HCT116 (cell line): ENCODE measurements at regions not wholly inside any gene's neighbourhood (a gene's known extent, or its start where the extent isn't known, plus 50 kb on each side); places are given as distances from the start of the nearest gene placed in this dataset.

Experiments
- ATAC-seq: fragments of 200-7000 bp; cut with Tn5 transposase; 2 replicates; pipeline ENCODE4 v1.9.1; 2020; ENCODE audit warnings: mild to moderate bottlenecking, moderate library complexity
- BruUV-seq: library from RNA; stranded (reverse); fragments of 400-500 nt; replicated peaks from 2 replicates; lab custom pipeline; 2021; lab: Mats Ljungman, UMichigan
- CTCF ChIA-PET: fragments of 300-600 bp; sonication (Branson Sonifier 250); formaldehyde crosslinking; loops from one replicate; lab custom pipeline; 2021; ENCODE audit warnings: antibody characterized with exemption; lab: Charles Lee
- POLR2A ChIA-PET: fragments of 300-600, 350-600 bp; sonication (Branson Sonifier 250); formaldehyde crosslinking; loops from one replicate; lab custom pipeline; 2021; ENCODE audit warnings: antibody characterized with exemption; lab: Charles Lee
- RAD21 ChIA-PET, 2 experiments: fragments of 300-600 bp; sonication (Branson Sonifier 250); formaldehyde crosslinking; loops; one replicate each; lab custom pipeline; 2023; ENCODE audit warnings: low total read pairs in 2 of 2; ENCODE audit not compliant: uncharacterized antibody in 2 of 2, unreplicated experiment in 2 of 2, low non-redundant PET in 1 of 2; lab: Charles Lee
- DNase-seq: peaks from one replicate; pipeline ENCODE4 v3.0.0-alpha.2; 2010; ENCODE audit warnings: low read depth, low spot score
- H2AFZ ChIP-seq: fragments of 200-600 bp; shearing (Covaris generic), sonication (generic); 2 replicates; pipeline ENCODE4 v1.6.1; 2017; ENCODE audit warnings: low read depth, mixed run types, mixed read lengths, antibody characterized with exemption, low read length; ENCODE audit not compliant: poor library complexity, severe bottlenecking
- H3K27ac ChIP-seq: 2 replicates; pipeline ENCODE4 v1.5.1; 2012; ENCODE audit warnings: low read depth, low read length
- H3K27me3 ChIP-seq: fragments of 200-600 bp; sonication (generic); 2 replicates; pipeline ENCODE4 v1.6.1; 2016; ENCODE audit warnings: mixed run types, low read length, mixed read lengths; ENCODE audit not compliant: insufficient read depth
- H3K36me3 ChIP-seq, 2 experiments: fragments of 200-500 bp in 1 of 2; fragments of 200-600 bp in 1 of 2; sonication (Bioruptor generic) in 1 of 2; sonication (generic) in 1 of 2; 2 replicates each; pipeline versions ENCODE4 v1.5.1 to v1.6.1; 2014 to 2016; ENCODE audit warnings: low read length in 2 of 2, inconsistent platforms in 1 of 2, mixed read lengths in 1 of 2, mixed run types in 1 of 2; ENCODE audit not compliant: insufficient read depth in 2 of 2, control insufficient read depth in 1 of 2
- H3K4me1 ChIP-seq, 2 experiments: fragments of 200-600 bp in 1 of 2; sonication (generic) in 1 of 2; 2 replicates each; pipeline versions ENCODE4 v1.5.1 to v1.6.1; 2012 to 2017; ENCODE audit warnings: low read length in 2 of 2, inconsistent platforms in 1 of 2, mild to moderate bottlenecking in 1 of 2, mixed read lengths in 1 of 2, mixed run types in 1 of 2, moderate library complexity in 1 of 2; ENCODE audit not compliant: insufficient read depth in 2 of 2, control insufficient read depth in 1 of 2
- H3K4me2 ChIP-seq: fragments of 200-600 bp; sonication (generic); 2 replicates; pipeline ENCODE4 v1.6.1; 2017; ENCODE audit warnings: mixed run types, low read length, mixed read lengths
- H3K4me3 ChIP-seq, 2 experiments: fragments of 200-600 bp in 1 of 2; sonication (generic) in 1 of 2; replicated peaks in 1 of 2; 2 replicates each; pipeline ENCODE4 v1.5.1; 2011 to 2016; ENCODE audit warnings: low read length in 2 of 2, control low read depth in 1 of 2, low read depth in 1 of 2, mild to moderate bottlenecking in 1 of 2, mixed read lengths in 1 of 2, mixed run types in 1 of 2
- H3K79me2 ChIP-seq: fragments of 200-600 bp; sonication (generic); 2 replicates; pipeline ENCODE4 v1.6.1; 2017; ENCODE audit warnings: mild to moderate bottlenecking, mixed run types, low read length, moderate library complexity, mixed read lengths; ENCODE audit not compliant: insufficient read depth
- H3K9ac ChIP-seq: fragments of 200-600 bp; sonication (generic); 2 replicates; pipeline ENCODE4 v1.6.1; 2016; ENCODE audit warnings: low read length, mixed read lengths
- H3K9me2 ChIP-seq: fragments of 200-600 bp; sonication (generic), shearing (Covaris generic); 2 replicates; pipeline ENCODE4 v1.6.1; 2017; ENCODE audit warnings: mixed run types, mild to moderate bottlenecking, moderate library complexity; ENCODE audit not compliant: insufficient read depth
- H3K9me3 ChIP-seq, 2 experiments: fragments of 200-500 bp in 1 of 2; fragments of 200-600 bp in 1 of 2; sonication (Bioruptor generic) in 1 of 2; sonication (generic) in 1 of 2; 2 replicates each; pipeline ENCODE4 v1.6.1; 2014 to 2017; ENCODE audit warnings: low read length in 2 of 2, mixed read lengths in 2 of 2, inconsistent platforms in 1 of 2, low read depth in 1 of 2, mild to moderate bottlenecking in 1 of 2, mixed run types in 1 of 2, moderate library complexity in 1 of 2; ENCODE audit not compliant: control insufficient read depth in 1 of 2, insufficient read depth in 1 of 2
- H4K20me1 ChIP-seq: fragments of 200-600 bp; sonication (generic), shearing (Covaris generic); 2 replicates; pipeline ENCODE4 v1.6.1; 2017; ENCODE audit warnings: mixed run types, mild to moderate bottlenecking, moderate library complexity; ENCODE audit not compliant: insufficient read depth
- CBX3 ChIP-seq: IDR thresholded peaks from 2 replicates; pipeline ENCODE4 v1.6.1; 2012; ENCODE audit warnings: low read depth
- CEBPB ChIP-seq: IDR thresholded peaks from 2 replicates; pipeline ENCODE4 v1.6.1; 2012; ENCODE audit warnings: low read depth
- CTCF ChIP-seq, 3 experiments: fragments of 200-600 bp in 1 of 3; sonication (generic) in 1 of 3; IDR thresholded peaks in 2 of 3; conservative IDR thresholded peaks in 1 of 3; 2 replicates each; pipeline ENCODE4 v1.5.1; 2012 to 2017; ENCODE audit warnings: low read depth in 2 of 3, low read length in 2 of 3, antibody characterized with exemption in 1 of 3, borderline replicate concordance in 1 of 3, control low read depth in 1 of 3, mild to moderate bottlenecking in 1 of 3, mixed read lengths in 1 of 3, mixed run types in 1 of 3, moderate library complexity in 1 of 3; ENCODE audit not compliant: insufficient read depth in 1 of 3
- EGR1 ChIP-seq: IDR thresholded peaks from 2 replicates; pipeline ENCODE4 v1.6.1; 2012; ENCODE audit warnings: low read depth
- ELF1 ChIP-seq: IDR thresholded peaks from 2 replicates; pipeline ENCODE4 v1.6.1; 2012; ENCODE audit warnings: low read depth, borderline replicate concordance
- EZH2 ChIP-seq: fragments of 200-600 bp; sonication (generic); IDR thresholded peaks from 2 replicates; pipeline ENCODE4 v1.6.1; 2017; ENCODE audit warnings: antibody characterized with exemption, mixed run types
- EZH2phosphoT487 ChIP-seq: fragments of 200-600 bp; IDR thresholded peaks from 2 replicates; pipeline ENCODE4 v1.6.1; 2018; ENCODE audit warnings: antibody characterized with exemption, borderline replicate concordance
- MAX ChIP-seq: IDR thresholded peaks from 2 replicates; pipeline ENCODE4 v1.6.1; 2012
- POLR2A ChIP-seq: IDR thresholded peaks from 2 replicates; pipeline ENCODE4 v1.7.0; 2011; ENCODE audit warnings: borderline replicate concordance; ENCODE audit not compliant: insufficient read depth, insufficient read length; ENCODE audit errors: extremely low read depth
- RAD21 ChIP-seq: IDR thresholded peaks from 2 replicates; pipeline ENCODE4 v1.6.1; 2012; ENCODE audit warnings: low read depth, mild to moderate bottlenecking
- REST ChIP-seq: IDR thresholded peaks from 2 replicates; pipeline ENCODE4 v1.6.1; 2012; ENCODE audit warnings: low read depth
- SIN3A ChIP-seq: IDR thresholded peaks from 2 replicates; pipeline ENCODE4 v1.6.1; 2012; ENCODE audit warnings: low read depth
- SP1 ChIP-seq: IDR thresholded peaks from 2 replicates; pipeline ENCODE4 v1.6.1; 2012; ENCODE audit warnings: low read depth
- SRF ChIP-seq: IDR thresholded peaks from 2 replicates; pipeline ENCODE4 v1.6.1; 2012; ENCODE audit warnings: low read depth
- TCF7L2 ChIP-seq: IDR thresholded peaks from 2 replicates; pipeline ENCODE4 v1.7.0; 2011; ENCODE audit warnings: borderline replicate concordance, inconsistent platforms; ENCODE audit not compliant: insufficient read depth, insufficient read length; ENCODE audit errors: extremely low read depth
- YY1 ChIP-seq: IDR thresholded peaks from 2 replicates; pipeline ENCODE4 v1.6.1; 2011; ENCODE audit warnings: low read length, low read depth, moderate library complexity, mild to moderate bottlenecking; ENCODE audit not compliant: insufficient replicate concordance; ENCODE audit errors: extremely low read depth
- ZBTB33 ChIP-seq: IDR thresholded peaks from 2 replicates; pipeline ENCODE4 v1.6.1; 2011; ENCODE audit warnings: mild to moderate bottlenecking, low read length, moderate library complexity; ENCODE audit not compliant: insufficient replicate concordance; ENCODE audit errors: extremely low read depth
- ZFX ChIP-seq: fragments of 450-650 bp; IDR thresholded peaks from 2 replicates; pipeline ENCODE4 v1.6.1; 2017
- ZNF274 ChIP-seq: fragments of 200-500 bp; sonication (Bioruptor generic); IDR thresholded peaks from 2 replicates; pipeline ENCODE4 v1.6.1; 2014; ENCODE audit warnings: mild to moderate bottlenecking, low read depth, low read length, inconsistent platforms
- intact Hi-C: fragments of 100-400 bp; cut with micrococcal nuclease; formaldehyde crosslinking; loops from 2 replicates; pipeline ENCODE4 v1.10.0; 2022

- no peak for DNase-seq
- ATAC-seq = no peak
- Histone ChIP-seq H3K27me3 (no peaks in the 10 kb centered on the region), H3K79me2 (no peaks in the 10 kb centered on the region), H3K4me3 (no peak overlapping the region), H3K9me2 (no peaks in the 10 kb centered on the region), H3K36me3 (no peaks in the 10 kb centered on the region), H3K4me1 (no peaks in the 10 kb centered on the region), H3K4me2 (no peak overlapping the region), H3K27ac (no peak overlapping the region), H2AFZ (no peak overlapping the region), H3K9ac (no peak overlapping the region), H4K20me1 (no peaks in the 10 kb centered on the region), H3K9me3 (peaks cover 0 to 6% of the 10 kb centered on the region in 2 experiments; a peak in 1 of 4 replicates)
- ChIA-PET POLR2A (no interaction called here), CTCF (no interaction called here), RAD21 (no interaction called here)
- no TSS peak for BruUV-seq
- intact Hi-C loops = no loop called here
- TF ChIP-seq SP1 (no peak), EGR1 (no peak), TCF7L2 (no peak), ZNF274 (no peak), ZFX (no peak), MAX (no peak), SIN3A (no peak), EZH2 (no peak), RAD21 (no peak), YY1 (no peak), EZH2phosphoT487 (no peak), CBX3 (no peak), POLR2A (no peak), CTCF (IDR thresholded peaks at IDR 0.05 in 2 of 3, conservative IDR thresholded peaks at IDR 0.05 in 1 of 3; ENCODE audit: borderline replicate concordance in 1 of 3, insufficient read depth in 1 of 3, low read depth in 2 of 3, low read length in 2 of 3) (no peak), ZBTB33 (no peak), CEBPB (no peak), REST (no peak), SRF (no peak), ELF1 (no peak)
Observed at GRCh38 chr7:1331561-1332467, 99.1 kb downstream of the UNCX start.
